ENCODE measurements at regions not wholly inside any gene's neighbourhood (a gene's known extent, or its start where the extent isn't known, plus 50 kb on each side); places are given as distances from the start of the nearest gene placed in this dataset.

GRCh38 chr12:124400124-124400523 is 105.2 kb downstream of the RFLNA start:
- Histone ChIP-seq H3K4me3 (ENCODE audit: low read depth, low read length) (no peak overlapping the region), H3K36me3 (ENCODE audit: control insufficient read depth, insufficient read depth, low read length) (peaks cover 4% of the 10 kb centered on the region), H3K27me3 (ENCODE audit: control insufficient read depth, insufficient read depth, low read length) (no peaks in the 10 kb centered on the region)
- no peak for DNase-seq (ENCODE audit: low read depth)
- TF ChIP-seq CTCF (IDR thresholded peaks at IDR 0.05; ENCODE audit: insufficient read depth, low read length, poor library complexity, severe bottlenecking), result no peak

GRCh38 chr12:124399622-124400021 is 104.7 kb downstream of the RFLNA start:
- H3K36me3 ChIP-seq (ENCODE audit: control insufficient read depth, insufficient read depth, low read length), result peaks cover 4% of the 10 kb centered on the region
- no peak for DNase-seq (ENCODE audit: low read depth)
- no peak overlapping the region for H3K4me3 ChIP-seq (ENCODE audit: low read depth, low read length)
- H3K27me3 ChIP-seq (ENCODE audit: control insufficient read depth, insufficient read depth, low read length), result no peaks in the 10 kb centered on the region
- peak; percentile 56 for TF ChIP-seq CTCF (IDR thresholded peaks at IDR 0.05; ENCODE audit: insufficient read depth, low read length, poor library complexity, severe bottlenecking)

GRCh38 chr12:124398578-124399227 is 103.8 kb downstream of the RFLNA start:
- no peak for DNase-seq (ENCODE audit: low read depth)
- Histone ChIP-seq H3K27me3 (ENCODE audit: control insufficient read depth, insufficient read depth, low read length) (no peaks in the 10 kb centered on the region), H3K36me3 (ENCODE audit: control insufficient read depth, insufficient read depth, low read length) (peaks cover 5% of the 10 kb centered on the region), H3K4me3 (ENCODE audit: low read depth, low read length) (no peak overlapping the region)
- no peak for TF ChIP-seq CTCF (IDR thresholded peaks at IDR 0.05; ENCODE audit: insufficient read depth, low read length, poor library complexity, severe bottlenecking)

GRCh38 chr12:124397807-124398577 is 103.1 kb downstream of the RFLNA start:
- DNase-seq (ENCODE audit: low read depth), result no peak
- TF ChIP-seq CTCF (IDR thresholded peaks at IDR 0.05; ENCODE audit: insufficient read depth, low read length, poor library complexity, severe bottlenecking), result no peak
- H3K4me3 ChIP-seq (ENCODE audit: low read depth, low read length), result no peak overlapping the region
- peaks cover 5% of the 10 kb centered on the region for H3K36me3 ChIP-seq (ENCODE audit: control insufficient read depth, insufficient read depth, low read length)
- H3K27me3 ChIP-seq (ENCODE audit: control insufficient read depth, insufficient read depth, low read length), result no peaks in the 10 kb centered on the region

GRCh38 chr12:124397399-124397679 is 102.4 kb downstream of the RFLNA start:
- no peak for DNase-seq (ENCODE audit: low read depth)
- no peak overlapping the region for H3K4me3 ChIP-seq (ENCODE audit: low read depth, low read length)
- TF ChIP-seq CTCF (IDR thresholded peaks at IDR 0.05; ENCODE audit: insufficient read depth, low read length, poor library complexity, severe bottlenecking), result no peak
- H3K36me3 ChIP-seq (ENCODE audit: control insufficient read depth, insufficient read depth, low read length), result peaks cover 5% of the 10 kb centered on the region
- no peaks in the 10 kb centered on the region for H3K27me3 ChIP-seq (ENCODE audit: control insufficient read depth, insufficient read depth, low read length)

Data from kidney epithelial cell (primary cell).